Liver (tissue), 8 donors: ENCODE measurements at regions not wholly inside any gene's neighbourhood (a gene's known extent, or its start where the extent isn't known, plus 50 kb on each side); places are given as distances from the start of the nearest gene placed in this dataset.
"Not testable (repeated sequence)": the region's sequence is repeated elsewhere in the genome, so short reads cannot be mapped to it uniquely, and the experiment has no call there.

Experiments used
- DNase-seq: peaks from one replicate; pipeline ENCODE4 v3.0.0-alpha.2; 2017; ENCODE audit warnings: low spot score
- H3K27ac ChIP-seq, 2 donors: one replicate each; pipeline ENCODE4 v1.7.0; 2013; ENCODE audit warnings: inconsistent platforms in 2 of 2, low read length in 2 of 2, control low read depth in 1 of 2, low read depth in 1 of 2, mild to moderate bottlenecking in 1 of 2
- H3K27me3 ChIP-seq, 4 donors: one replicate each; pipeline versions ENCODE4 v1.6.1 to v1.7.0; 2013; ENCODE audit warnings: low read length in 3 of 4, inconsistent platforms in 1 of 4, mild to moderate bottlenecking in 1 of 4, moderate library complexity in 1 of 4; ENCODE audit not compliant: control insufficient read depth in 4 of 4, insufficient read depth in 4 of 4
- H3K36me3 ChIP-seq, 4 donors: one replicate each; pipeline versions ENCODE4 v1.6.1 to v1.7.0; 2013; ENCODE audit warnings: low read length in 3 of 4, mild to moderate bottlenecking in 3 of 4, low read depth in 1 of 4, moderate library complexity in 1 of 4; ENCODE audit not compliant: control insufficient read depth in 4 of 4, insufficient read depth in 3 of 4
- H3K4me1 ChIP-seq, 4 donors: one replicate each; pipeline versions ENCODE4 v1.6.1 to v1.7.0; 2013; ENCODE audit warnings: low read length in 3 of 4, mild to moderate bottlenecking in 3 of 4, moderate library complexity in 1 of 4; ENCODE audit not compliant: control insufficient read depth in 4 of 4, insufficient read depth in 4 of 4
- H3K4me3 ChIP-seq, 3 donors: one replicate each; pipeline versions ENCODE4 v1.6.1 to v1.7.0; 2013; ENCODE audit warnings: low read length in 3 of 3, control low read depth in 1 of 3, low read depth in 1 of 3, mild to moderate bottlenecking in 1 of 3
- H3K9ac ChIP-seq, 2 donors: one replicate each; pipeline ENCODE4 v1.7.0; 2013; ENCODE audit warnings: low read length in 2 of 2, mild to moderate bottlenecking in 2 of 2, moderate library complexity in 2 of 2, control low read depth in 1 of 2, low read depth in 1 of 2
- H3K9me3 ChIP-seq, 4 donors: one replicate each; pipeline versions ENCODE4 v1.6.1 to v1.7.0; 2013; ENCODE audit warnings: low read length in 3 of 4; ENCODE audit not compliant: control insufficient read depth in 4 of 4
- EGR1 ChIP-seq, 2 donors: IDR thresholded peaks; 2 replicates each; pipeline ENCODE4 v1.6.1; 2016 to 2018; ENCODE audit warnings: antibody characterized with exemption in 2 of 2, low read depth in 2 of 2
- FOXA1 ChIP-seq: IDR thresholded peaks from 2 replicates; pipeline ENCODE4 v1.6.1; 2016; ENCODE audit warnings: antibody characterized with exemption
- HNF4A ChIP-seq, 2 donors: conservative IDR thresholded peaks; 2 replicates each; pipeline ENCODE4 v1.6.1; 2016; ENCODE audit warnings: antibody characterized with exemption in 2 of 2, mild to moderate bottlenecking in 2 of 2
- HNF4G ChIP-seq: IDR thresholded peaks from 2 replicates; pipeline ENCODE4 v1.6.1; 2016; ENCODE audit warnings: antibody characterized with exemption
- JUND ChIP-seq, 2 donors: IDR thresholded peaks; 2 replicates each; pipeline ENCODE4 v1.6.1; 2016; ENCODE audit warnings: antibody characterized with exemption in 2 of 2
- SP1 ChIP-seq: IDR thresholded peaks from 2 replicates; pipeline ENCODE4 v1.6.1; 2018; ENCODE audit warnings: antibody characterized with exemption, mild to moderate bottlenecking
- TAF1 ChIP-seq: conservative IDR thresholded peaks from 2 replicates; pipeline ENCODE4 v1.6.1; 2016; ENCODE audit warnings: antibody characterized with exemption, mild to moderate bottlenecking
- YY1 ChIP-seq: IDR thresholded peaks from 2 replicates; pipeline ENCODE4 v1.6.1; 2016; ENCODE audit warnings: antibody characterized with exemption, mild to moderate bottlenecking
- WGBS: extraction: QIAGEN DNeasy Blood & Tissue Kit; methylation state at CpG from one replicate; pipeline ENCODE4 v1.1.7; 2013; 5-methylcytosine and 5-hydroxymethylcytosine counted together
- TF ChIP-seq, protein P1 (sequence below): IDR thresholded peaks from 2 replicates; pipeline ENCODE4 v1.6.1; 2016; ENCODE audit warnings: antibody characterized with exemption
- TF ChIP-seq, protein P2 (sequence below): IDR thresholded peaks from 2 replicates; pipeline ENCODE4 v1.6.1; 2016; ENCODE audit warnings: antibody characterized with exemption
- TF ChIP-seq, protein P3 (sequence below): fragments of 150-350 bp; IDR thresholded peaks from 2 replicates; pipeline ENCODE4 v1.5.1; 2017; ENCODE audit warnings: improper control_type of control experiment, low read depth, low read length; ENCODE audit not compliant: missing input control
- TF ChIP-seq, protein P4 (sequence below): IDR thresholded peaks from 2 replicates; pipeline ENCODE4 v1.6.1; 2016; ENCODE audit warnings: antibody characterized with exemption, mild to moderate bottlenecking
- donor health status: healthy.
- donor health status: healthy.
- donor health status: healthy.
- donor health status: healthy.
- donor health status: healthy.

DNA sequence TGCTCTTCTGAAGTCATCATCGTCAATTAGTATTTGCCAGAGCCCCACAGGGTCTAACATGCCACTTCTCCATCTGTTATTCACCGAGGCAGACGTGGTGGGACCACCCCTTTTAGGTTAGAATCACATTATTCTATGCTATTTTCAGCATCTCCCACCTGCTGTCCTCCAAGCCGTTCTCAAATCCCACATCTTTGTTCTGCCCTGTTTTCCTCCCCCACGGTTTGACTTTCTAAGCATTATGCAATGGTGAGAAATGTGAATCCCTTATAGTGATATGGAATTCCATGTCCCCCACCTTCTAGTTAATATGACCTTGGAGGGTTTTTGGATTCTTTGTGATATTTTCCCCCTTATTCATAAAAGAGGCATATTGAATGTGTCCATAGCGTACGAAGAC lies 634.1 kb upstream of the RBFOX1 start:
- Histone ChIP-seq H3K4me3 (no peak overlapping the region), H3K9me3 (no peaks in the 10 kb centered on the region), H3K4me1 (no peaks in the 10 kb centered on the region), H3K9ac (no peak overlapping the region), H3K27ac (no peak overlapping the region), H3K27me3 (peaks cover 0 to 4% (median 0%) of the 10 kb centered on the region in 4 donors), H3K36me3 (no peaks in the 10 kb centered on the region)
- TF ChIP-seq JUND (IDR thresholded peaks at IDR 0.05) (no peak), TAF1 (no peak)
- TF ChIP-seq, protein P1, sequence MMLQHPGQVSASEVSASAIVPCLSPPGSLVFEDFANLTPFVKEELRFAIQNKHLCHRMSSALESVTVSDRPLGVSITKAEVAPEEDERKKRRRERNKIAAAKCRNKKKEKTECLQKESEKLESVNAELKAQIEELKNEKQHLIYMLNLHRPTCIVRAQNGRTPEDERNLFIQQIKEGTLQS = no peak
- 67% methylated on average over 7 of the region's 7 CpGs for WGBS
- no peak for DNase-seq

DNA sequence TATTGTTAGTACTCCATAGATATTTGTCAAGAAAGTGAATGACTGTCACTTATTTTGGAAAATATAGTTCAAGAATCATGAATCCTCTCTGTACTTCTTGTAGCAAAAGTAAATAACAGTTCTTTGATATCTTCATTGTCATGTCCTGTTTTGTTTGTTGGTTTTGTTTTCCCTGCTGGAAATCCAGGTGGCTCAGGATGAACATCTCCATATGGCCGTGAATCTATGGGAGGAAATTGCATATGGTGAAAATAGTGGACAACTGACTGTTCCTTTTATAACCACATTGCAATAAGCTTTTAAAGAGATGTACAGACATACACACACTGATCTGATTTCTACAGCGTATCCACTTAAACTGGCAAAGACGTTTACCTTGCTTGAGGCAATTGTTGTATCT lies 637.0 kb upstream of the RBFOX1 start:
- Histone ChIP-seq H3K27me3 (peaks cover 0 to 3% (median 0%) of the 10 kb centered on the region in 4 donors), H3K27ac (no peak overlapping the region), H3K36me3 (no peaks in the 10 kb centered on the region), H3K4me1 (no peaks in the 10 kb centered on the region), H3K9ac (no peak overlapping the region), H3K9me3 (peaks cover 0 to 2% (median 0%) of the 10 kb centered on the region in 4 donors), H3K4me3 (no peak overlapping the region)
- 75% methylated on average over 3 of the region's 3 CpGs for WGBS
- DNase-seq = no peak
- TF ChIP-seq, protein P2, sequence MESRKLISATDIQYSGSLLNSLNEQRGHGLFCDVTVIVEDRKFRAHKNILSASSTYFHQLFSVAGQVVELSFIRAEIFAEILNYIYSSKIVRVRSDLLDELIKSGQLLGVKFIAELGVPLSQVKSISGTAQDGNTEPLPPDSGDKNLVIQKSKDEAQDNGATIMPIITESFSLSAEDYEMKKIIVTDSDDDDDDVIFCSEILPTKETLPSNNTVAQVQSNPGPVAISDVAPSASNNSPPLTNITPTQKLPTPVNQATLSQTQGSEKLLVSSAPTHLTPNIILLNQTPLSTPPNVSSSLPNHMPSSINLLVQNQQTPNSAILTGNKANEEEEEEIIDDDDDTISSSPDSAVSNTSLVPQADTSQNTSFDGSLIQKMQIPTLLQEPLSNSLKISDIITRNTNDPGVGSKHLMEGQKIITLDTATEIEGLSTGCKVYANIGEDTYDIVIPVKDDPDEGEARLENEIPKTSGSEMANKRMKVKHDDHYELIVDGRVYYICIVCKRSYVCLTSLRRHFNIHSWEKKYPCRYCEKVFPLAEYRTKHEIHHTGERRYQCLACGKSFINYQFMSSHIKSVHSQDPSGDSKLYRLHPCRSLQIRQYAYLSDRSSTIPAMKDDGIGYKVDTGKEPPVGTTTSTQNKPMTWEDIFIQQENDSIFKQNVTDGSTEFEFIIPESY = no peak
- TF ChIP-seq YY1 (no peak), JUND (IDR thresholded peaks at IDR 0.05) (no peak), HNF4A (conservative IDR thresholded peaks at IDR 0.05) (no peak), EGR1 (IDR thresholded peaks at IDR 0.05; ENCODE audit: low read depth in 2 of 2) (no peak), FOXA1 (no peak), SP1 (no peak)
- TF ChIP-seq, protein P1 = no peak
- TF ChIP-seq, protein P3, sequence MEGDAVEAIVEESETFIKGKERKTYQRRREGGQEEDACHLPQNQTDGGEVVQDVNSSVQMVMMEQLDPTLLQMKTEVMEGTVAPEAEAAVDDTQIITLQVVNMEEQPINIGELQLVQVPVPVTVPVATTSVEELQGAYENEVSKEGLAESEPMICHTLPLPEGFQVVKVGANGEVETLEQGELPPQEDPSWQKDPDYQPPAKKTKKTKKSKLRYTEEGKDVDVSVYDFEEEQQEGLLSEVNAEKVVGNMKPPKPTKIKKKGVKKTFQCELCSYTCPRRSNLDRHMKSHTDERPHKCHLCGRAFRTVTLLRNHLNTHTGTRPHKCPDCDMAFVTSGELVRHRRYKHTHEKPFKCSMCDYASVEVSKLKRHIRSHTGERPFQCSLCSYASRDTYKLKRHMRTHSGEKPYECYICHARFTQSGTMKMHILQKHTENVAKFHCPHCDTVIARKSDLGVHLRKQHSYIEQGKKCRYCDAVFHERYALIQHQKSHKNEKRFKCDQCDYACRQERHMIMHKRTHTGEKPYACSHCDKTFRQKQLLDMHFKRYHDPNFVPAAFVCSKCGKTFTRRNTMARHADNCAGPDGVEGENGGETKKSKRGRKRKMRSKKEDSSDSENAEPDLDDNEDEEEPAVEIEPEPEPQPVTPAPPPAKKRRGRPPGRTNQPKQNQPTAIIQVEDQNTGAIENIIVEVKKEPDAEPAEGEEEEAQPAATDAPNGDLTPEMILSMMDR = no peak

DNA sequence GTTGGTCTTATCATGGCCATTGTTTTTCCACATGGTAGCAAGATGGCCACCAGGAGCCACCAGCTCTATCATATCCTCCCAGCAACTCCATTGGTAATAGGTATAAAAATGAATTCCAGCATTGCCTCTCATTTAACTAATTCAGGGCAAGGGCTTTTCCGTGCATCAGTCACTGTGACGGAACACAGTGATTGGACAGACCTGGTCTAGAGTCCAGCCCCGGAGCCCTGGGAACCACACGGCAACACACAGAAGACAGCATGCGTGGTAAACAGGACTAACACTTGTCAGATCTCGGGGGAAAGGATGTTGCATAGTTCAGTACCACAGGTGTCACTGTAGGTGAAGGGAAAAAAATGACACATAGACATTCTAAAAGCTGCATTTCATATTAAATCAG lies 638.0 kb upstream of the RBFOX1 start:
- Histone ChIP-seq H3K27ac (no peak overlapping the region), H3K9ac (no peak overlapping the region), H3K4me1 (no peaks in the 10 kb centered on the region), H3K4me3 (no peak overlapping the region), H3K27me3 (peaks cover 0 to 1% (median 0%) of the 10 kb centered on the region in 4 donors), H3K9me3 (peaks cover 0 to 2% (median 0%) of the 10 kb centered on the region in 4 donors), H3K36me3 (no peaks in the 10 kb centered on the region)
- no peak for TF ChIP-seq TAF1
- TF ChIP-seq HNF4G = no peak
- no peak for TF ChIP-seq HNF4A (conservative IDR thresholded peaks at IDR 0.05)
- TF ChIP-seq, protein P2 = no peak
- TF ChIP-seq YY1 = no peak
- TF ChIP-seq, protein P4, sequence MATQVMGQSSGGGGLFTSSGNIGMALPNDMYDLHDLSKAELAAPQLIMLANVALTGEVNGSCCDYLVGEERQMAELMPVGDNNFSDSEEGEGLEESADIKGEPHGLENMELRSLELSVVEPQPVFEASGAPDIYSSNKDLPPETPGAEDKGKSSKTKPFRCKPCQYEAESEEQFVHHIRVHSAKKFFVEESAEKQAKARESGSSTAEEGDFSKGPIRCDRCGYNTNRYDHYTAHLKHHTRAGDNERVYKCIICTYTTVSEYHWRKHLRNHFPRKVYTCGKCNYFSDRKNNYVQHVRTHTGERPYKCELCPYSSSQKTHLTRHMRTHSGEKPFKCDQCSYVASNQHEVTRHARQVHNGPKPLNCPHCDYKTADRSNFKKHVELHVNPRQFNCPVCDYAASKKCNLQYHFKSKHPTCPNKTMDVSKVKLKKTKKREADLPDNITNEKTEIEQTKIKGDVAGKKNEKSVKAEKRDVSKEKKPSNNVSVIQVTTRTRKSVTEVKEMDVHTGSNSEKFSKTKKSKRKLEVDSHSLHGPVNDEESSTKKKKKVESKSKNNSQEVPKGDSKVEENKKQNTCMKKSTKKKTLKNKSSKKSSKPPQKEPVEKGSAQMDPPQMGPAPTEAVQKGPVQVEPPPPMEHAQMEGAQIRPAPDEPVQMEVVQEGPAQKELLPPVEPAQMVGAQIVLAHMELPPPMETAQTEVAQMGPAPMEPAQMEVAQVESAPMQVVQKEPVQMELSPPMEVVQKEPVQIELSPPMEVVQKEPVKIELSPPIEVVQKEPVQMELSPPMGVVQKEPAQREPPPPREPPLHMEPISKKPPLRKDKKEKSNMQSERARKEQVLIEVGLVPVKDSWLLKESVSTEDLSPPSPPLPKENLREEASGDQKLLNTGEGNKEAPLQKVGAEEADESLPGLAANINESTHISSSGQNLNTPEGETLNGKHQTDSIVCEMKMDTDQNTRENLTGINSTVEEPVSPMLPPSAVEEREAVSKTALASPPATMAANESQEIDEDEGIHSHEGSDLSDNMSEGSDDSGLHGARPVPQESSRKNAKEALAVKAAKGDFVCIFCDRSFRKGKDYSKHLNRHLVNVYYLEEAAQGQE = no peak
- DNase-seq = no peak
- 67% methylated on average over 6 of the region's 6 CpGs for WGBS

DNA sequence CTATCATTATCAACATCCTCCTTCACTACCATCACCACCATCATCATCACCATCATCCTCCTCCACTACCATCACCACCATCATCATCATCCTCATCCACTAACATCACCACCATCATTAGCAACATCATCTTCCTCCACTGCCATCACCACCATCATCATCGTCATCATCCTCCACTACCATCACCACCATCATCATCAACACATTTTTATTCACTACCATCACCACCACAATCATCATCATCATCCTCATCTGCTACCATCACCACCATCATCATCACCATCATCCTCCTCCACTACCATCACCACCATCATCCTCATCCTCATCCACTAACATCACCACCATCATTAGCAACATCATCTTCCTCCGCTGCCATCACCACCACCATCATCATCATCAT lies 639.2 kb upstream of the RBFOX1 start:
- not testable (repeated sequence) for H3K9ac ChIP-seq, H3K36me3 ChIP-seq, H3K4me3 ChIP-seq, DNase-seq, H3K27me3 ChIP-seq, H3K27ac ChIP-seq, H3K4me1 ChIP-seq, H3K9me3 ChIP-seq
- 88% methylated on average over 2 of the region's 2 CpGs for WGBS
